GM23248 (cell line): ENCODE measurements at regions not wholly inside any gene's neighbourhood (a gene's known extent, or its start where the extent isn't known, plus 50 kb on each side); places are given as distances from the start of the nearest gene placed in this dataset.

ENCODE experiments used
- EZH2 ChIP-seq: fragments of 200-600 bp; sonication (generic); IDR thresholded peaks from 2 replicates; pipeline ENCODE4 v1.6.1; 2018; ENCODE audit warnings: antibody characterized with exemption, mild to moderate bottlenecking; ENCODE audit not compliant: insufficient read depth, poor library complexity, severe bottlenecking
- EZH2phosphoT487 ChIP-seq: fragments of 200-600 bp; sonication (generic); IDR thresholded peaks from 2 replicates; pipeline ENCODE4 v1.6.1; 2018; ENCODE audit warnings: antibody characterized with exemption, moderate library complexity, mild to moderate bottlenecking, low read depth; ENCODE audit not compliant: insufficient read depth

- no peak for TF ChIP-seq EZH2
- TF ChIP-seq EZH2phosphoT487: no peak
Measured at GRCh38 chr9:135307300-135307699, 172.3 kb upstream of the PPP1R26 start.
